ENCODE measurements at regions not wholly inside any gene's neighbourhood (a gene's known extent, or its start where the extent isn't known, plus 50 kb on each side); places are given as distances from the start of the nearest gene placed in this dataset.

DNA sequence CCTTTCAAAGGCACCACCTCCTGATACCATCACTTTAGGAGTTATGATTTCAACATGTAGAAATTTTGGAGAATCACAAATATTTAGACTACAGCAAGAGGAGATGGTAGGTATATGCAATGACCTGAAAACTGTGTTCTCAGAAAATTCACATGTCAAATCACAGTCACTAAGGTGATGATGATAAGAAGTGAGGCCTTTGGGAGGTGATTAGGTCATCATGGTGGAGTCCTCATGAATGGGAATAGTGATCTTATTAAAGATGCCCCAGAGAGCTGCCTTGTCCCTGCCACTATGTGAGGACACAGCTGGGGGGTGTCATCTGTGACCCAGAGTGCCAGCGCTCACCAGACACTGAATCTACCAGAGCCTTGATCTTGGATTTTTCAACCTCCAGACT is 513.5 kb upstream of the TUSC1 start:
- DNase-seq (ENCODE audit: low read depth) = no peak
- TF ChIP-seq, protein P1, sequence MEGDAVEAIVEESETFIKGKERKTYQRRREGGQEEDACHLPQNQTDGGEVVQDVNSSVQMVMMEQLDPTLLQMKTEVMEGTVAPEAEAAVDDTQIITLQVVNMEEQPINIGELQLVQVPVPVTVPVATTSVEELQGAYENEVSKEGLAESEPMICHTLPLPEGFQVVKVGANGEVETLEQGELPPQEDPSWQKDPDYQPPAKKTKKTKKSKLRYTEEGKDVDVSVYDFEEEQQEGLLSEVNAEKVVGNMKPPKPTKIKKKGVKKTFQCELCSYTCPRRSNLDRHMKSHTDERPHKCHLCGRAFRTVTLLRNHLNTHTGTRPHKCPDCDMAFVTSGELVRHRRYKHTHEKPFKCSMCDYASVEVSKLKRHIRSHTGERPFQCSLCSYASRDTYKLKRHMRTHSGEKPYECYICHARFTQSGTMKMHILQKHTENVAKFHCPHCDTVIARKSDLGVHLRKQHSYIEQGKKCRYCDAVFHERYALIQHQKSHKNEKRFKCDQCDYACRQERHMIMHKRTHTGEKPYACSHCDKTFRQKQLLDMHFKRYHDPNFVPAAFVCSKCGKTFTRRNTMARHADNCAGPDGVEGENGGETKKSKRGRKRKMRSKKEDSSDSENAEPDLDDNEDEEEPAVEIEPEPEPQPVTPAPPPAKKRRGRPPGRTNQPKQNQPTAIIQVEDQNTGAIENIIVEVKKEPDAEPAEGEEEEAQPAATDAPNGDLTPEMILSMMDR (IDR thresholded peaks at IDR 0.05; ENCODE audit: insufficient read depth, low read length, poor library complexity, severe bottlenecking) = no peak
- H3K36me3 ChIP-seq (ENCODE audit: control insufficient read depth, insufficient read depth, low read length) = no peaks in the 10 kb centered on the region
- H3K27me3 ChIP-seq (ENCODE audit: control insufficient read depth, insufficient read depth, low read length) = no peaks in the 10 kb centered on the region
- H3K4me3 ChIP-seq (ENCODE audit: low read depth, low read length) = no peak overlapping the region

DNA sequence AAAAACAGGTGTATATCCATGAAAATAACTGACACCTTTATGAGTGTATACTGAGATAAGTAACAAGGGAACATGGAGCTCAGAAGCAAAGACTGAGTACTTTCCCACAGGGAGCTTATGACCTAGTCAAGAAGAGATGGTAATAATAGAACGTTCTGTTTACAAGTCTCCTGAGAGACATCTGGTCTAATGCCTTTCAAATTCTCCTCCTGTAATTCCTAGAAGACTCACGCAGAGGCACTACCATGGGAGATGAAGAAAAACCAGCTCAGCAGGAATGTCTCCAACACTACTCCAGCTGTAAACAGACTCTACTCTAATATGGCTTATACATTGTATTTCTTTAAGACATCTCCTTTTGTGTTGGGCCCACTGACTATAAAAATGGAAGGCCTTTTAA is 503.6 kb upstream of the TUSC1 start:
- no peak for DNase-seq (ENCODE audit: low read depth)
- Histone ChIP-seq H3K27me3 (ENCODE audit: control insufficient read depth, insufficient read depth, low read length) (no peaks in the 10 kb centered on the region), H3K36me3 (ENCODE audit: control insufficient read depth, insufficient read depth, low read length) (no peaks in the 10 kb centered on the region), H3K4me3 (ENCODE audit: low read depth, low read length) (no peak overlapping the region)
- TF ChIP-seq, protein P1 (IDR thresholded peaks at IDR 0.05; ENCODE audit: insufficient read depth, low read length, poor library complexity, severe bottlenecking) = no peak

DNA sequence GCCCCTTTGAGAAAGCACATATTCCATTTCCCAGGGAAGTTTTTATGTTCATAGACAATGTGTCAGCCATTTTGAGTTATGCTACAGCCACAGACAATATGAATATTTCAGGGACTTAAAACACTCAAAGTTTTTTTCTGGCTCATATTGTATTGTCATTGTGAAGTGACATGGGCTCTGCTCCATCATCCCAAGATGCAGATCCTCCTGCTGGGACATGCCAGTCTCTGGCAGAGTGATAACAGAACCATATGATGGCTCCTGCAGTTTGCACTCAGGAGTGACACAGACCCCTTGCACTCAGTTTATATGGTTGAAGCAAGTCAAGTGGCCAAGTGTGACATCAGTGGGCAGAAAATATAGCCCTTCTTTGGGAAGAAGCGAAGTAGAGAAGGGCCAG is 498.4 kb upstream of the TUSC1 start:
- TF ChIP-seq, protein P1 (IDR thresholded peaks at IDR 0.05; ENCODE audit: insufficient read depth, low read length, poor library complexity, severe bottlenecking) = no peak
- H3K27me3 ChIP-seq (ENCODE audit: control insufficient read depth, insufficient read depth, low read length) = no peaks in the 10 kb centered on the region
- no peak overlapping the region for H3K4me3 ChIP-seq (ENCODE audit: low read depth, low read length)
- no peak for DNase-seq (ENCODE audit: low read depth)
- no peaks in the 10 kb centered on the region for H3K36me3 ChIP-seq (ENCODE audit: control insufficient read depth, insufficient read depth, low read length)

DNA sequence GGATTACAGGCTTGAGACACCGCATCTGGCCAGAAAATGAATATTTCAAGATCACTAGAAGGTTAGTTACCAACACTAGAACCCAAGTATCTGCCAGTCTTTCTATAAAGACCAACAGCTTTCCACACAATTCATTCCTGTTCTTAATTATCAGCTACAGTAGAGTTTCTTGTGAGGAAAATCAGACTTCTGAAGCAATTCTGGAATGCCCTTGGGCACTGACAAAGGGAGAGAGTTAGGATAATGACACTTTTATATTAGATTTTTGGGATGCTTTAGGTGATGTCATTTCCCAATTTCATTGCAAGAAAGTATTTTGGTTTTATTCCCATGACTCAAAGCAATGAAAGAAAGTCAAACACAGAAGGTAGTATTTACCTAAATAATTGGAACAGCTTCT is 497.0 kb upstream of the TUSC1 start:
- H3K36me3 ChIP-seq (ENCODE audit: control insufficient read depth, insufficient read depth, low read length) = no peaks in the 10 kb centered on the region
- TF ChIP-seq, protein P1 (IDR thresholded peaks at IDR 0.05; ENCODE audit: insufficient read depth, low read length, poor library complexity, severe bottlenecking) = no peak
- H3K27me3 ChIP-seq (ENCODE audit: control insufficient read depth, insufficient read depth, low read length) = no peaks in the 10 kb centered on the region
- DNase-seq (ENCODE audit: low read depth) = no peak
- no peak overlapping the region for H3K4me3 ChIP-seq (ENCODE audit: low read depth, low read length)

DNA sequence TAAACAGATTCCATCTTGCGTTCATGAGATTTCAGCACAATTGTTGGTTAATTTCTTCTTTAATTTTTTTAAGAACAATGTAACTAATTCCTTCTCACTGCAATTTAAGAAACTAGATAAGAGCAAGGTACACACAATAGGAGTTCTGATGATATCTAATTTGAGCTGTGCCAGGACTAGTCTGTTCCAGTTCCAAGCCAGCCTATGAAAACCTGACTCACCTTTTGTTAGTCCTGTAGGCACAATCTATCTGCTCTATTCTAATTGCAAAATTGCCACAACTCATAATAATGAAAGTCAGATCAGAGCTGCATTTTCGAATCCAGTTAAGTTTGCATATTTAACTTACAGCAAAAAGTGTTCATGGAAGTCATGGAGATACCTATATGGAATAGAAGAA is 494.1 kb upstream of the TUSC1 start:
- DNase-seq (ENCODE audit: low read depth) = no peak
- H3K36me3 ChIP-seq (ENCODE audit: control insufficient read depth, insufficient read depth, low read length) = no peaks in the 10 kb centered on the region
- TF ChIP-seq, protein P1 (IDR thresholded peaks at IDR 0.05; ENCODE audit: insufficient read depth, low read length, poor library complexity, severe bottlenecking) = no peak
- H3K27me3 ChIP-seq (ENCODE audit: control insufficient read depth, insufficient read depth, low read length) = no peaks in the 10 kb centered on the region
- H3K4me3 ChIP-seq (ENCODE audit: low read depth, low read length) = no peak overlapping the region

DNA sequence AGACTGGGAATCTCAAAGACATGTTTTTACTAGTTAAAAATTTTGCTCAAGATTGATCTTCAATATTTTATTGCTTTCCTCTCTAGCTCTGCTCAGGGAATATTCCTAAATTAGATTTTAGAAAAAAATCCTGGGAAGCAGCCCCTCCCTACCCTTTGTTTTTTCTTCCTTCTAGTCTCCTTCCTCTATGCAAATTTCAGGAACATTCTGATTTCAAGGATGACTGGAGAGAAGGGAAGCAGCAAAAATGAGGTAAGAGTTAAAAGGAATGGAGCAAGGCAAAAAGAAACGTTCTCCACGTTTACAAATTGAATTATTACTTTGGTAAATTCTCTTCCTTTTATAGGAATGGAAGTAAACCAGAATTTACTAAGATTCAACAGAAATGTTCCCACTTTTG is 493.4 kb upstream of the TUSC1 start:
- Histone ChIP-seq H3K4me3 (ENCODE audit: low read depth, low read length) (no peak overlapping the region), H3K27me3 (ENCODE audit: control insufficient read depth, insufficient read depth, low read length) (no peaks in the 10 kb centered on the region), H3K36me3 (ENCODE audit: control insufficient read depth, insufficient read depth, low read length) (no peaks in the 10 kb centered on the region)
- no peak for DNase-seq (ENCODE audit: low read depth)
- TF ChIP-seq, protein P1 (IDR thresholded peaks at IDR 0.05; ENCODE audit: insufficient read depth, low read length, poor library complexity, severe bottlenecking) = no peak

Measured in kidney epithelial cell (primary cell).